SHP77 treated with DMSO at 0.1 percent for 48 hours (cell line): ENCODE measurements at regions not wholly inside any gene's neighbourhood (a gene's known extent, or its start where the extent isn't known, plus 50 kb on each side); places are given as distances from the start of the nearest gene placed in this dataset.
"Not testable (repeated sequence)": the region's sequence is repeated elsewhere in the genome, so short reads cannot be mapped to it uniquely, and the experiment has no call there.

Experiments used
- DNase-seq: peaks from one replicate; lab custom pipeline; 2025; lab: John Stamatoyannopoulos, UW

DNA sequence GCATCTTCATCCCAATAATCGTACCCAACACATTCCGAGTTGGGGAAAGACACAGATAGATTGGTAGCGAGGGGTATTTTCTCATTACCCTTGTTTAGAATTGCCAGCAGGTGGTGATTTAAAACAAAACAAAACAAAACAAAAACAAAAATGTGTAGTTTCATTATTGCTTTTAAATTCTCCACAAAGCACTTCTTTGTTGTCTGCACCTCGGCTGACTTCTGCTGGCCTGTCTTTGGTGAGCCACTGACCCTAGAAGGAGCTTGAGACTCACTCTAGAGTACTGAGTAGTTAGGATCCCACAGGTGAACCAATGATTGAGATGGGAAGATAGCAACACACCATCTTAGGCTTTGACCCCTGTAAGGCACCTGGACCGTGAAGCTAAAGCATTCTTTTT is 105.4 kb upstream of the BET1 start:
- DNase-seq: no peak

DNA sequence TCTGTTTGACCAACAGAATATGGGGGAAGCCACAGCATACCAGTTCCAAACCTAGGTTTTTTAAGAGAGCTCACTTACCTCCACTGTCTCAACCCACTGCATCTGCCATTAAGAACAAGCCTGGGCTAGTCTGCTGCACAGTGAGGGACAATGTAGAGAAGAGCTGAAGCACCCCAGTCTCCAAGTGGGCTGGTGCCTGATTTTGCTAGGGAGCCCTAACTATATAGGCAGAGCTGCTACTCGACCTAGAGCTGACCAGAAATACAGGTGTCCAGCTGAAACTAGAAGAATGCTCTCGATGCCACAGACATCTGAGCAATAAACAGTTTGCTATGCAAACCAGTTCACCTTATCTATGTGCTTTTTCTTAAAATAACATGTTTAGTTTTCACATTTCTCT is 106.9 kb upstream of the BET1 start:
- no peak for DNase-seq

DNA sequence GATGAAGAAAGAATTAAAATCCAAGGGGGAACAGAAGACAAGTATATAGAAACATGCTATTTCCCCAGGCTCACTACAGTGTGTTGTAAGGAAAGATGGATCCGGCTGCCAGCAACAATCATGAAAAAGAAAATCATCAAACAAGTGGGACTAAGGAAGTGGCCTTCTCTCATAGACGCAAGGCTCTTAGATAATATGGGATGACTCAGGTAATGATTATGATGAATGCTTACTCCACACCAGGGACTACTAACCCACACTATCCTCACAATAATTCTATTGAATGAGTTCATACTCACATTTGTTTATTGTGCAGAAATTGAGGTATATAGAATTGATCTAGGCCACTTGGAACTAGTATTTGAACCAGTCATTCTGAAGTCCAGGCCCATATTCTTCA is 111.2 kb upstream of the BET1 start:
- DNase-seq: no peak

DNA sequence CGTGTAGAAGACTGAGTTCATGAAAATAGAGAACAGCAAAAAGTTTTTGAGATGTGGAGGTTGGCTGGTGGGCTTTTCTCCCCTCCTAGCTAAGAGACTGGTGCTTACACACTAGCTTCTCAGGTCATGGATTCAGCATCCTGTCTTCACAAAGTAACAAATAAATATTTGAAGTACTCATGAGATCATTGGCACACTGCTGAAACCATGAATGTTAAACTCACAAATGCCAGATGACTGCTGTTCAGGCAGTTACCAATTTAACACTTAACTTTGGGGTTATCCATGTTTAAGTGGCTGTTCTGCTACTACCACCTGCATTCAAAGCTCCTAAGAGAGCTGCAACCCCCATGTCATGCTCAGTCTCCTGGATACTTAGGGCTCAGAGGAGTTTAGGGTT is 119.0 kb upstream of the BET1 start:
- no peak for DNase-seq

DNA sequence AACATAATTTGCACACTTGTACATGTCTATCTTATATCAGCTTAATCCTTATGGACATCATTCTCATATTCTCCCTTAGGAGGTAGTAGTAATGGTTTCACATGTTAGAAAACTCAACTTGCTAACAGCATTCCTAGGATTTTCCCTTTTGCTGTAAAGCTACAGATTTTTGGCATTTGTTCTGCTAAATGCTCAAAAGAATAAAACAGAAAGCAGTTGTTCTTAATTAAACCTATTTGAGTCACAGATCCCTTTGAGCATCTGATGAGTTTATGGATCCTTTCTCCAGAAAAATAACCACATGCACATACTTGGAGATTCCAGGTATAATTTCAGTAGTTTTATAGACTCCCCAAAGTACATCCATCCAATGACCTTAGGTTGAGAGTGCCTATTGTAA is 122.9 kb upstream of the BET1 start:
- no peak for DNase-seq

DNA sequence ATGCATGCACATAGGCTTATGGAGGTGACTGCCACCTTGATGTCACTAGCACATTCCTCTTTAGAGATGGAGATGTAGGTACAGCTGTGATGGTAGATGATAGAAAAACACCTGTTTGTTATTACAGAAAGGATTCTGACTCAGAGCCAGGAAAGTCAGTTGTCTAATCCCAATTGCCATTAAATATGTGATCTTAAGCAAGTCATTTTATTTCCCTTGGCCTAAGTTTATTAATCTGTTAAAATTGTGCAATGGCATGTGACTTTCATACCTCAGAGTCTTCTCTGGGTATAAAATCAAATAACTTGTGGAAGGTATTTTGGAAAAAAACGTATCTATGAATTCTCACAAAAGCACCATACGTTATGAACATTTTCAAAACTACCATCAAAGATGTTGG is 123.9 kb upstream of the BET1 start:
- no peak for DNase-seq

DNA sequence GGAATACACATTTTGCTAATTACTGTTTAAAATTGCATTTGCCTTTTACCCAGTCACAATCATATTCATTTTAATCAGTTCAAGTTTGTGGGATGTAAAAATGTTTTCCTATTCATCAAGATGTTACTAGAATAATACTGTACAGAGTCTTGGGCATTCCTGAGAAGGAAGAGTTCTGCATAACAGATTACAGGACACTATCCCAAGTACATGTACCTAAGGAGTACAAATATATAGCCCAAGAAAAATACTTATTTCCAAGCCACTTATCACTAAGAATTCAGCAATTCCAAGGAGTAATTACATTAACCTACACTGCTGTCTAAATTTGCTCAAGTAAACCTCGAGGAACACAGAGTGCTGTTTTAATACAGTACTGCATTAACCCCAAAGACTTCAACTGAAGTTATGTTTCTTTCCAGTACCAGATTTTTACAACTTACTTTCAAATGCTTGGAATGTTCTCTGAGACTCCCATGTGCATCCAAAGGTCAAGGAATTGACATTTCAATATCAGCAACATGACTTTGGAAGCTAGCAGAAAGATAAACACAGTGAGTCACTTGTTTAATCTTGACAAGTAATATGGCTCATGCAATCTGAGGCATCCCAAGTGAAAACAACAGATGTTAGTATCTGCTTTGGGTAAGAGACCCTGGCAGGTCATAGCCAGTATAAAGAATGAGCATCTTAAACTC is 125.4 kb upstream of the BET1 start:
- no peak for DNase-seq

DNA sequence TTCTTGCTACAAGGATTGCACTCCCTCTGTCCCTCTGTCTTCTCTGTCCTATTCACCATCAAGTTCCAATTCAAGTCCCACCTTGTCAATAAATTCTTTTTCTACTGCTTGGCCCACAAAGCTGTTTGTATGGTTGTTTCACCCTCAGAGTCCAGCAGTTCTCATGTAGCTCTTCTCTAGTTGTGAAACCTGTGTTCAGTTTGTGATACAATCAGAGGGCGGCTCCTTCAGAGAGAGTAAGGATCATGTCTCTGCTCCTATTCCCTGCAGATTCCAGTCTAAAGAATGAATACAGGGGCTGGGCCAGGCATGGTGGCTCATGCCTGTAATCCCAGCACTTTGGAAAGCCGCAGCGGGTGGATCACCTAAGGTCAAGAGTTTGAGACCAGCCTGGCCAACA is 126.6 kb upstream of the BET1 start:
- no peak for DNase-seq

DNA sequence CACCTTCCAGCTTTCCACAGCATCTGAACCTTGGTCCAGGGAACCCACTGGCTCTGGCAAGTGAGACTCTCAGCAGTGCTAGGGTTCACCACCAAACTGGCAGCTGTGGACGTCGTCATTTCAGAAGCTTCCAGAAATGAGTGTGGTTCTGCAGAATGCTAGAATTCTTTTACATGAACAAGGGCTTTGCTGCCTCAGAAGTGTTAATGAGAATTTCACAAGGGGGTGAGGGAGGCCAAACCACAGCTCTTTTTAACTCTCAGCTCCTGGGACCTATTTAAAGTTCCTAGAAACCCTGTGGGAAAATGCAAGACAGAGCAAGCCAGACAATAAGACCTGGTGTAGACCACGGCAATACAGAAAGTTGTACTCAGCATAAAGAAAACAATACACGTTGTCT is 129.3 kb upstream of the BET1 start:
- no peak for DNase-seq

DNA sequence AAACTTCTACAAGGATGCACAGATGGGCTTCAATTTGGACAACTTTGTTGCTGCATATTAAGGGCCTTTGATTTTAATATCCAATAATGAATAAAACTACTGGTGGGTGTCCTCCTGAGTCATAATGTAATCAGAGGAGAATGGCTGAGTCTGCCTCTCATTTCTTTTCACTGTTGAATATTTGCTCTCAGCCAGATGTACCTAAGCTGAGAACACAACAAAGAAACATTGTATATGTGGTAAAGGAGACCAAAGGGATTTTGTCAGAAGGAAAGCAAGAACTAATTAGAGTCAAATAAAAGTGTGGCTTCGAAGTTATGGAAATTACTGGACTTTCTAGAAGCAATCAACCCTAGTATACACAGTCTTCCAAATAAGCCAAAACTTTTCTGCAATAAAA is 131.0 kb upstream of the BET1 start:
- no peak for DNase-seq

DNA sequence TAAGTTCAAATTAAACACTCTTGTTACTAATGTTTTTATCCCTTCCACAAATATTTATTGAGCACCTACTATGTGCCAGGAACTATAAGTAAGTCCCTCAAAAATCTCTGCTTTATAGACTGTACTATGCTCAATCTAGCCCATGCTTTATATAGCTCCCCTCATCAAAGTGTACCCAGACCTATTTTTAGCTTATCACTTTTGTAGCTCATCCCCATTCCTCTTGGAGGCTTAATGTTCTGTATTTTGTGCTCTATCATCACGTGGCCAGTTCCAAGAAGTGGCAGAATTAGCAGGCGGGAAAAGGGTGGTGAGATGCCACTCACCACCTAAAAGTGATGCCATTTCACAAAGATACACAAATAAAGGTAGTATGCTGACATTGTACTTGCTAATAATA is 138.1 kb upstream of the BET1 start:
- DNase-seq: no peak

DNA sequence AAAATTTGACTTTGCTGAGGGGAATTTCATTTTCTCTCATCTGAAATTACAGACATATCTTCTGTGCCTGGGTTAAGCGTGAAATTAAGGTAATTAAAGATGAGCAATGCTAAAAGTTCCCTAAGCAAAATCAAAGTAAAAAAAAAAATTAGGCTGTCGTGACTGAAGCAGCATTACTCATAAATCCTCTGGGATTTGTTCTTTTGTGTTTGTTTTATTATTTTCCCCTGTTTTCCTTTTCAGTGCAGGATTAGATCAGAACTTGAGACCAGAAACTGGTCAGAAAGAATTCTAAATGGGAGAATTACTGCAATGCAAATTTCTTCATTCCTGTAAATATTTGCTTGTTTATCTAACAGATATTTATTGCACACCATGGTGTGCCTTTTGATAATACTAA is 141.4 kb upstream of the BET1 start:
- no peak for DNase-seq

DNA sequence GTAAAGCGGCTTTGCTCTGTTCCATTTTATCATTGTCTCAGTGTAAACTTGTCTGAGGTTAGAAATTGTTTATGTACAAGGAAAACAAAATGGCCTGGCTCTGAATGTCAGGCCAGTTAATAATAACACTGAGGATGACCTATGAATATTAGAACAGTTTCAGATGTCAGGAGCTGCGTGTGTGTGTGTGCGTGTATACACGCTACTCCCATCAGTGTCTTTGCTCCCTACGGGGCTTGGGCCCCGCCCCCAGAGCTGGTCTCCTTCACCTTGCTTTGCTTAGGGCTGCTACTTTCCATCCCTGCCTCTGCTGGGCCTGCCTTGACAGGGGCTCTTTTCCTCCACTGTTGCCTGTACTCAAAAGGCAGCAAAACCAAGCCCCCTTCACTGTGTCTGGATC is 142.3 kb upstream of the BET1 start:
- DNase-seq: no peak

DNA sequence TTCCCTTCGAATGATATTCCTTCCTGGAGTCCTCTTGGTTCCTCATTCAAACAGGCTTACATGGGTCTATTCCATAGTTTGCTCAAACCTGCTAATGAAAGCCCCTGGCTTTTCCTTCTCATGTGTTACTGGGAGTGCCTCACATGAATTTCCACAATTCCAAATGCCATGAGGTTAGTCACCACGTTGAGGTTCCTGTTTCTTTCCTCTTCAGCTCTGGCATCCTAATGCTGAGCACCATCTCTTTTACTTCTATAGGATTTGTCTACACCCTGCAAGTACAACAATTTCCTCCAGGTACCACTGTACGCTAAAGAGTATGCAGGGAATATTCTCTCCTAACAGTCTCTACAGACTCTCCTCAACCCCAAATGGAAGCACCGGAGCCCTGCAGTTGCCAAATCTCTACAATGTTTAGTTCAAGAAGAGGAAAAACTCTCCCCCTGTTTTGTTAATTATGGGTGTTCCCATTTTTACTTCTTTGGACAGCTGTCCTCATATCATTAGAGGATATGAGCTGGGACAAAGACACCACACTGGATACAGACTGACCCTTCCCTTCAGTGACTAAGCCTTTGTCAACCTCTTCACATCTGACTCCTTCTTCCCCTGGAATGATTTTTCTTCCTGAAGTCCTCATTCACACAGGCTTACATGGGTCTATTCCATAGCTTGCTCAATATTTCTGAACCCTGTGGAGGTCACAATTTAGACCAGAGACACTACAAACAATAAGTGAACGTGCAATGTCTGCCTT is 145.8 kb upstream of the BET1 start:
- DNase-seq: no peak

DNA sequence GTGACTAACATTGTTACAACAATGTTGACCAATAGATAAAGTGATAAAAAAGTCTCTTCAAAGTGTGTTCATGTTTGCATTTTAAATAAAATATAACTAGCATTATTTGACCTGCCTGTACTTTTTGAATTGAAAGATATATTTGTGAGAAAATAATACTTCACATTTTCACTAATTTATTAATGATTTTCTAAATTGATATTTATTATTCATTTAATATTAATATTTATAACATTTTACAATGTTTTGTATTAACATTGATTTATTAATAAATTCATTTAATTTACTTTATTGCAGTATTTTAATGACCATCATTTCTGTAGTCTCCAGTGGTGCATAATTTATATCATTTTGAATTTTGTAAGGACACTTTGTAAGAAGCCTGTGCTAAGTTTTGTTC is 150.0 kb upstream of the BET1 start:
- no peak for DNase-seq

DNA sequence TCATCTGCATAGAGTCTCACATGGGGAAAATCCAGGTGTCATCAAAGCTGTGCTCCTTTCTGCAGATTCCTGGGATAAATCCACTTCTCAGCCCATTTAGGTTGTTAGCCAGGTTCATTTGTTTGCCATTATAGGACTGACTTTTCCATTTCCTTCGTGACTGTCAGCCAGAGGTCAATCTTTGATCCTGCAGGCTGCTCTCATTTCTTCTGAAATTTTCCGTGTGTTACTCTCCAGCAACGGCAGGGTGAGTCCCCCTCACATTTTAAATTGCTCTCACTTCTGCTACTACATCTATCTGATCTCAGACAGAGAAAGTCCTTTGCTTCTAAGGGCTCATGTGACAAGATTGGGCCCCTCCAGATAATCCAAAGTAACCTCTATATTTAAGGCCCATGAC is 150.7 kb upstream of the BET1 start:
- no peak for DNase-seq

DNA sequence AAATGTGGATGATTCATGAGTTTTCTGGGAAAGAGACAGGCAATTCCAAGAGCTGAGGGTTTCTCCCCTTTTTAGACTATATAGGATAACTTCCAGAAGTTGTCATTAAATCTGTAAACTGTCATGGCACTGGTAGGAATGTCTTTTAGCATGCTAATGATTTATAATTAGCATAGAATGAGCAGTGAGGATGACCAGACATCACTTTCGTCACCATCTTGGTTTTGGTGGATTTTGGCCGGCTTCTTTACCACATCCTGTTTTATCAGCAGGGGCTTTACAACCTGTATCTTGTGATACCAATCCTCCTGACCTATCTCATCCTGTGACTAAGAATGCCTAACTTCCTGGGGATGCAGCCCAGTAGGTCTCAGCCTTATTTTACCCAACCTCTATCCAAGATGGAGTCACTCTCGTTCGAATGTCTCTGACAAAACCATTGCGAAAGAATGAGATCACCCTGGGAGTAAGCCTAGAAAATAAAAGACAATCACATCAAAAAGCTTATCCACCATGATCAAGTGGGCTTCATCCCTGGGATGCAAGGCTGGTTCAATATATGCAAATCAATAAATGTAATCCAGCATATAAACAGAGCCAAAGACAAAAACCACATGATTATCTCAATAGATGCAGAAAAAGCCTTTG is 153.6 kb upstream of the BET1 start:
- DNase-seq: not testable (repeated sequence)

DNA sequence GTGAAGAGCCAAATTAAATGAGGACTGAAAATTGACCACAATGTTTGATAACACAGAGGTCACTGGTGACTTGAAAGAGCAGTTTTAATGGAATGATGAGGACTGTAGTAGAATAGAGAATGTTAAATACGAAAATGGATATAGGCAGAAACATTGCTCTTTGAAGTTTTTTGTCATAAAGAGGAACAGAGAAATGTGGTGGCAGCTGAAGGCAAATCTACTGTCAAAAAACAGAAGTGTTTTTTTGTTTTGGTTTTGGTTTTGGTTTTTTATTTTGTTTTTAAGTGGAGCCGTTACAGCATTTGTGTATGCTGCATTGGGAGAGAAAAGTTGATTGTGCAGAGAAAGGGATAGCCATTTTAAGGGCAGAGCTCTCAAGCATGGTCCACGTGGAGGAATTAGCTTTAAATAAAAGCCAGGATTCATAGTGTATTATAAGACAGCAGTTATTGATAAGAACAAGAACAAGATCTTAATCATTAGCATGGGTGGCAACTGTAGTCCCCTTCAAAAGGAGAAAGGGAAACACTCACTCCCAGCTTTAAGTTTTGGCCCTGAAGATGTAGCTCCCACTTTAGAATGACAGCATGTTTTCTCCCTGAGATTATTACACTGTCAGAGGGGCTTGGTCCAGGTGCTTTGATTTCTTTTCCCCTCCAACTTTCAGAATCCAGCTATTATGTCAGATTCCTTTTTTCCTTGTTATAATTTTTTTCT is 156.7 kb upstream of the BET1 start:
- no peak for DNase-seq

DNA sequence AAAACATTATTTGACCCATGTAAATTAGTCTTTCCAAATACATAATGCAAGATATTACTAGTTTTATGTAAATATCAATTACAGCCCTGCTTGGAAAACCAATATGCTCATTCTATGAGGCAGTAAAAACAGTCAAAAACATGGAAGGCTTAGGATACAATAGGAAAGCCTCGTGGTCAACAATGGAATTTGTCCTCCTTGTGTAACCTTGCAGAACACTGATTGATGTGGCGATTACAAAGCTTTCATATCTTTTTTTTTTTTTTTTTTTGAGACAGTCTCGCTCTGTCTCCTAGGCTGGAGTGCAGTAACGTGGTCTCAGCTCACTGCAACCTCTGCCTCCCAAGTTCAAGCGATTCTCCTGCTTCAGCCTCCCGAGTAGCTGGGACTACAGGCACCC is 157.3 kb upstream of the BET1 start:
- no peak for DNase-seq

DNA sequence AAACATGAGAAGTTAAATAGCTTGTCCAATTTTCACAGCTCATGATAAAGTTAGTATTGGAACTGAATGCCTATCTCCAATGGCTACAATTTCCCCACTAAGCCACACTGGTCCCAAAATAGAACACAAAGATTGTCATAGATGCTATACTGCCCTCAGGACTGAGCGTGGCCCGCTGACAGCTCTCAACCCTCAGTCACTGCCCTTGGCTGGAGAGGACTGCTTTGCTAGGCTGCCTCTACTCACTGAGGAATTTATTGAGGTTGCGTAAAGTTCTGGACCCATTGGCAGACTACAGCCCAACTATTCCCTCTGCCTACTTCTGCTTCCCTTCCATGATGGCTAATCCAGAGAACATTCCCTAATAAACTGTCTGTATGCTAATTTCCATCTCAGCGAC is 165.5 kb upstream of the BET1 start:
- DNase-seq: no peak

DNA sequence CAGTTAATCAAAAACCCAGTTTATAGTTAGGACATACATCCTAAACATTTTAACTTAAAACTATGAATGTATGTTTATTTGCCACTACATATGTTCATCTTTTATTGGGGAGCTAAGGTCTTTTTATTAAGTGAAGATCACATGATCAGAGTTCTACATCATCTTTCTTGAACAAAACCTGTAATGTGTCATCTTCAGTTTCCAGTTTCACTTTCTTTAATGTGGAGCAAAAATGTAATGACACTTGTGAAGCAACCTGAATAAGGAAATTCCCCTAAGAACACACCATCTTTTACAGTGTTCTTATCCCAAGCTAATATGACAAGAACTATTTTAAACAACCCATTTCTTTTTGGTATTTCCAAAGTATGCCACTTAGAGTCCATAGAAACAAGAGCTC is 166.7 kb upstream of the BET1 start:
- no peak for DNase-seq

DNA sequence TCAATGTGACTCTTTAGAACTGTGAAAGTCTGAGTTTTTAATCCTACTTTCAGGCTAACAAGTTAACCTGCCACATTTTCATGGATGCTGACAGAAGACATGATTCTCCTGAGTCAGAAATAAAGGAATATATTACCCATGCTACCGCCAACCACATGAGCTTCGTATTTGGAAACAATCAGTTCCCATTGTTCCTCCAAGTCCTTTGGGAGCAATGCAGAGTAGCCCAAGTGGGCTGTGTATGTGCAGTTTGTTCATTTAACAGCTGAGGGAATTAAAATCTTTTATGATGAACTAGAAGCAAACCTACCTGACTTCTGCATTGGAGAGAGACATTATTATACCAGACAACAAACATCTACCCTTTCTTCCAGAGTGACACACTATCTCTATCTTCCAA is 169.3 kb upstream of the BET1 start:
- no peak for DNase-seq

DNA sequence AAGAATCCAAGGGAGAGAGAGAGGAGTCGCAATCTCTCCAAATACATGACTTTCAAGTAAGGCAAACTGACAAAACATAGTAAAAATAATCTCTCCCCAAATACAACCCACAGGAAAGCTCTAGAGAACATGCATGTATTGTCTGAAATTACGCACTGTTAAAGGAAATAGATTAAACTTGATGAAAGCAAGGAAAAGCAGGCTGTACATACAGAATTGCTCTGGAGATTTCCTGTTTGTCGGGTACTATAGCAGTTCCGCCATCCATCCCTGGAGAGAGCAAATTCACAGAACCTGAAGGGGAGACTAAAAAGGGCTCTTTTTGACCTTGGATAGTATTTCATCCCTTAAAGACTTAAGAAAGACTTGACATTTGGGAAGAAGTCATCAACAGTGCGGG is 170.2 kb upstream of the BET1 start:
- no peak for DNase-seq
